GM21786 (cell line): ENCODE measurements at regions not wholly inside any gene's neighbourhood (a gene's known extent, or its start where the extent isn't known, plus 50 kb on each side); places are given as distances from the start of the nearest gene placed in this dataset.
"Not testable (repeated sequence)": the region's sequence is repeated elsewhere in the genome, so short reads cannot be mapped to it uniquely, and the experiment has no call there.

Source experiments
- ATAC-seq: cut with Tn5 transposase; IDR thresholded peaks from one replicate; pipeline ENCODE4 v1.9.1; 2021; ENCODE audit not compliant: unreplicated experiment

- no peak for ATAC-seq
These were observed 122.8 kb downstream of the ZC4H2 start for GRCh38 chrX:64853424-64853823.

GRCh38 chrX:64850371-64851082 lies 125.7 kb downstream of the ZC4H2 start:
- peak; percentile 63 for ATAC-seq

GRCh38 chrX:64843224-64843623 lies 133.0 kb downstream of the ZC4H2 start:
- no peak for ATAC-seq

- ATAC-seq, result no peak
These were observed 133.8 kb downstream of the ZC4H2 start for GRCh38 chrX:64842492-64842891.

GRCh38 chrX:64805683-64806082 lies 170.6 kb downstream of the ZC4H2 start:
- no peak for ATAC-seq

- no peak for ATAC-seq
These were observed 183.5 kb downstream of the ZC4H2 start for GRCh38 chrX:64792598-64793337.

GRCh38 chrX:64782923-64783322 lies 193.3 kb downstream of the ZC4H2 start:
- no peak for ATAC-seq

GRCh38 chrX:64758047-64758446 lies 218.2 kb downstream of the ZC4H2 start:
- ATAC-seq, result no peak

- no peak for ATAC-seq
These were observed 236.4 kb downstream of the ZC4H2 start for GRCh38 chrX:64739792-64740378.

GRCh38 chrX:64698317-64698716 lies 277.9 kb downstream of the ZC4H2 start:
- ATAC-seq, result no peak

GRCh38 chrX:64695372-64695771 lies 280.9 kb downstream of the ZC4H2 start:
- ATAC-seq, result not testable (repeated sequence)

- ATAC-seq, result no peak
These were observed 267.6 kb upstream of the MTMR8 start for GRCh38 chrX:64662876-64663275.

- ATAC-seq, result not testable (repeated sequence)
These were observed 262.0 kb upstream of the MTMR8 start for GRCh38 chrX:64657229-64657628.

GRCh38 chrX:64642482-64642881 lies 247.2 kb upstream of the MTMR8 start:
- no peak for ATAC-seq
